ENCODE measurements at regions not wholly inside any gene's neighbourhood (a gene's known extent, or its start where the extent isn't known, plus 50 kb on each side); places are given as distances from the start of the nearest gene placed in this dataset.

GRCh38 chr15:38823263-38823662 lies 258.6 kb upstream of the RASGRP1 start:
- H4K20me1 ChIP-seq (ENCODE audit: insufficient read depth) = no peaks in the 10 kb centered on the region
- ChIA-PET POLR2A (no interaction called here), CTCF (no interaction called here)
- no peak for TF ChIP-seq JUND (IDR thresholded peaks at IDR 0.05)
- TF ChIP-seq SIN3A (IDR thresholded peaks at IDR 0.05; ENCODE audit: borderline replicate concordance, low read depth, low read length) = no peak
- no peak for TF ChIP-seq MEF2A (IDR thresholded peaks at IDR 0.05; ENCODE audit: borderline replicate concordance, low read depth)
- no peak for TF ChIP-seq IRF3 (IDR thresholded peaks at IDR 0.05; ENCODE audit: low read depth, low read length)
- no peak for TF ChIP-seq RCOR1 (IDR thresholded peaks at IDR 0.05; ENCODE audit: low read length)
- TF ChIP-seq SMC3 (IDR thresholded peaks at IDR 0.05; ENCODE audit: low read depth, low read length) = no peak
- TF ChIP-seq RXRA (IDR thresholded peaks at IDR 0.05; ENCODE audit: borderline replicate concordance, low read depth) = no peak
- TF ChIP-seq GATA2 (CRISPR knock-in tag; IDR thresholded peaks at IDR 0.05) = no peak
- TF ChIP-seq EP300 (IDR thresholded peaks at IDR 0.05; ENCODE audit: borderline replicate concordance in 1 of 2, low read depth in 1 of 2, low read length in 1 of 2) = no peak
- TF ChIP-seq GABPA (IDR thresholded peaks at IDR 0.05; ENCODE audit: low read depth) = no peak
- no peak for TF ChIP-seq EZH2phosphoT487 (IDR thresholded peaks at IDR 0.05; ENCODE audit: borderline replicate concordance, low read depth)
- TF ChIP-seq MAX (IDR thresholded peaks at IDR 0.05; ENCODE audit: low read depth) = no peak
- no peak for TF ChIP-seq USF1 (IDR thresholded peaks at IDR 0.05; ENCODE audit: borderline replicate concordance, low read depth)
- TF ChIP-seq NFIC (IDR thresholded peaks at IDR 0.05; ENCODE audit: borderline replicate concordance) = no peak
- TF ChIP-seq TCF12 (IDR thresholded peaks at IDR 0.05) = no peak
- no peak for TF ChIP-seq REST (IDR thresholded peaks at IDR 0.05; ENCODE audit: low read depth, low read length)
- no peak for TF ChIP-seq FOSL2 (IDR thresholded peaks at IDR 0.05; ENCODE audit: borderline replicate concordance, low read depth)
- no peak for DNase-seq
- no peak overlapping the region for H2AFZ ChIP-seq (ENCODE audit: low read depth)
- 91% methylated on average over 3 of the region's 3 CpGs for WGBS (ENCODE audit: low lambda C conversion rate)
- no peaks in the 10 kb centered on the region for H3K27me3 ChIP-seq (ENCODE audit: insufficient read depth)
- no peaks in the 10 kb centered on the region for H3K9me3 ChIP-seq
- H3K4me2 ChIP-seq = no peak overlapping the region
- H3K4me1 ChIP-seq (ENCODE audit: control insufficient read depth in 1 of 2, insufficient read depth in 2 of 2, low read depth in 1 of 2, low read length in 1 of 2) = peaks cover 2 to 7% of the 10 kb centered on the region in 2 experiments; a peak in 2 of 4 replicates
- no peaks in the 10 kb centered on the region for H3K9me2 ChIP-seq
- no peak overlapping the region for H3K27ac ChIP-seq (ENCODE audit: low read depth in 2 of 2, low read length in 1 of 2)
- H3K36me3 ChIP-seq (replicated peaks in 1 of 2; ENCODE audit: control insufficient read depth in 1 of 2, insufficient read depth in 2 of 2, low read length in 1 of 2) = no peaks in the 10 kb centered on the region
- no peaks in the 10 kb centered on the region for H3K79me2 ChIP-seq (ENCODE audit: insufficient read depth)
- no peaks in the 10 kb centered on the region for H3F3A ChIP-seq (replicated peaks; ENCODE audit: insufficient read depth)
- no peak overlapping the region for H3K9ac ChIP-seq
- no peak overlapping the region for H3K4me3 ChIP-seq (ENCODE audit: low read depth in 2 of 2, low read length in 1 of 2)

Measured in SK-N-SH (cell line).